SU-DHL-6 (cell line): ENCODE measurements at regions not wholly inside any gene's neighbourhood (a gene's known extent, or its start where the extent isn't known, plus 50 kb on each side); places are given as distances from the start of the nearest gene placed in this dataset.

Source experiments
- H2AFZ ChIP-seq: fragments of 200-600 bp; sonication (generic); 2 replicates; pipeline ENCODE4 v1.6.1; 2014; ENCODE audit warnings: low read depth, mild to moderate bottlenecking, moderate library complexity, mixed read lengths, antibody characterized with exemption, low read length; ENCODE audit not compliant: severe bottlenecking
- H3F3A ChIP-seq: fragments of 200-600 bp; shearing (Covaris generic); 2 replicates; pipeline ENCODE4 v1.6.0; 2016; ENCODE audit warnings: antibody characterized with exemption, mild to moderate bottlenecking; ENCODE audit not compliant: insufficient read depth
- H3K27ac ChIP-seq: fragments of 200-600 bp; sonication (generic); 2 replicates; pipeline ENCODE4 v1.5.1; 2016; ENCODE audit warnings: low read depth, mild to moderate bottlenecking, low read length, moderate library complexity, mixed read lengths
- H3K27me3 ChIP-seq: fragments of 200-600 bp; sonication (generic), shearing (Covaris generic); 2 replicates; pipeline ENCODE4 v1.6.0; 2014; ENCODE audit warnings: mild to moderate bottlenecking, low read length
- H3K36me3 ChIP-seq: fragments of 200-600 bp; sonication (generic); 2 replicates; pipeline ENCODE4 v1.6.1; 2014; ENCODE audit warnings: mild to moderate bottlenecking, low read length, mixed read lengths
- H3K4me2 ChIP-seq: fragments of 300-600, 200-600 bp; shearing (Covaris generic), sonication (generic); 2 replicates; pipeline ENCODE4 v1.6.0; 2014; ENCODE audit warnings: low read length, low read depth, mild to moderate bottlenecking; ENCODE audit not compliant: poor library complexity, severe bottlenecking
- H3K4me3 ChIP-seq: fragments of 200-600 bp; sonication (generic); 2 replicates; pipeline ENCODE4 v1.5.1; 2014; ENCODE audit warnings: antibody characterized with exemption, low read length, mild to moderate bottlenecking, mixed read lengths; ENCODE audit not compliant: insufficient read depth, poor library complexity, severe bottlenecking
- H3K79me2 ChIP-seq: fragments of 200-600 bp; sonication (generic); 2 replicates; pipeline ENCODE4 v1.6.1; 2014; ENCODE audit warnings: mild to moderate bottlenecking, low read length, moderate library complexity; ENCODE audit not compliant: insufficient read depth
- H3K9ac ChIP-seq: fragments of 200-600 bp; sonication (generic); 2 replicates; pipeline ENCODE4 v1.7.0; 2014; ENCODE audit warnings: mild to moderate bottlenecking, low read length
- H3K9me2 ChIP-seq: fragments of 200-600 bp; sonication (generic); replicated peaks from 2 replicates; pipeline ENCODE4 v1.6.1; 2014; ENCODE audit warnings: low read length; ENCODE audit not compliant: insufficient read depth
- H3K9me3 ChIP-seq: fragments of 200-600 bp; sonication (generic); 2 replicates; pipeline ENCODE4 v1.6.1; 2014; ENCODE audit warnings: low read length, mixed read lengths; ENCODE audit not compliant: insufficient read depth
- H4K20me1 ChIP-seq: fragments of 200-600 bp; sonication (generic); 2 replicates; pipeline ENCODE4 v1.6.1; 2014; ENCODE audit warnings: low read depth, mild to moderate bottlenecking, antibody characterized with exemption, low read length, moderate library complexity, mixed read lengths
- EZH2phosphoT487 ChIP-seq: fragments of 200-600 bp; sonication (generic), shearing (Covaris generic); conservative IDR thresholded peaks from 2 replicates; pipeline ENCODE4 v1.6.1; 2018; ENCODE audit warnings: mild to moderate bottlenecking, antibody characterized with exemption, low read length, moderate library complexity, mixed read lengths
- TF ChIP-seq, protein P1 (sequence below): fragments of 200-600 bp; sonication (generic); IDR thresholded peaks from one replicate; pipeline ENCODE4 v1.5.1; 2017; ENCODE audit warnings: antibody characterized with exemption, mild to moderate bottlenecking, low read length, moderate library complexity; ENCODE audit not compliant: insufficient read depth, poor library complexity, severe bottlenecking

DNA sequence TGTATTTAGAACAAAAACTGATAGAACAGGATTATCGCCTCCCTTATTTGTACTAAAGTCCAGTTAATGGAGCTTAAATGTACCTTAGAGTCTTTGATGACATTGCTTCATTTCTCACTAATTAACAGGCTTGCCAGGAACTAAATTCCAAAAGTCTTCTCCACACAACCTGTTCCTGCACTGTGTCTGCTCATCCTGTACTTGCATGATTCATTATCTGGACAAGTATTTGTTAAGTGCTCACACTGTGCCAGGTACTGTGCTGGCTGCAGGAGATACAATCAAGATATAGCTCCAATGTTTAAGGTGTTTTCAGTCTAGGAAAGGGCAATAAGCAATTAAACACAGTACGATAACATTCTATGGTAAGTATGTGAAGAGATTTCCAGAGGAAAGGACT is 485.9 kb upstream of the TENM4 start:
- Histone ChIP-seq H3K9me3 (no peaks in the 10 kb centered on the region), H3K27ac (no peak overlapping the region), H3K36me3 (no peaks in the 10 kb centered on the region), H3K4me2 (no peak overlapping the region), H3K4me3 (no peak overlapping the region), H3K9ac (no peak overlapping the region), H3F3A (no peaks in the 10 kb centered on the region), H3K9me2 (no peaks in the 10 kb centered on the region), H3K79me2 (no peaks in the 10 kb centered on the region), H4K20me1 (no peaks in the 10 kb centered on the region), H3K27me3 (no peaks in the 10 kb centered on the region), H2AFZ (no peak overlapping the region)
- no peak for TF ChIP-seq EZH2phosphoT487
- TF ChIP-seq, protein P1, sequence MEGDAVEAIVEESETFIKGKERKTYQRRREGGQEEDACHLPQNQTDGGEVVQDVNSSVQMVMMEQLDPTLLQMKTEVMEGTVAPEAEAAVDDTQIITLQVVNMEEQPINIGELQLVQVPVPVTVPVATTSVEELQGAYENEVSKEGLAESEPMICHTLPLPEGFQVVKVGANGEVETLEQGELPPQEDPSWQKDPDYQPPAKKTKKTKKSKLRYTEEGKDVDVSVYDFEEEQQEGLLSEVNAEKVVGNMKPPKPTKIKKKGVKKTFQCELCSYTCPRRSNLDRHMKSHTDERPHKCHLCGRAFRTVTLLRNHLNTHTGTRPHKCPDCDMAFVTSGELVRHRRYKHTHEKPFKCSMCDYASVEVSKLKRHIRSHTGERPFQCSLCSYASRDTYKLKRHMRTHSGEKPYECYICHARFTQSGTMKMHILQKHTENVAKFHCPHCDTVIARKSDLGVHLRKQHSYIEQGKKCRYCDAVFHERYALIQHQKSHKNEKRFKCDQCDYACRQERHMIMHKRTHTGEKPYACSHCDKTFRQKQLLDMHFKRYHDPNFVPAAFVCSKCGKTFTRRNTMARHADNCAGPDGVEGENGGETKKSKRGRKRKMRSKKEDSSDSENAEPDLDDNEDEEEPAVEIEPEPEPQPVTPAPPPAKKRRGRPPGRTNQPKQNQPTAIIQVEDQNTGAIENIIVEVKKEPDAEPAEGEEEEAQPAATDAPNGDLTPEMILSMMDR: no peak

DNA sequence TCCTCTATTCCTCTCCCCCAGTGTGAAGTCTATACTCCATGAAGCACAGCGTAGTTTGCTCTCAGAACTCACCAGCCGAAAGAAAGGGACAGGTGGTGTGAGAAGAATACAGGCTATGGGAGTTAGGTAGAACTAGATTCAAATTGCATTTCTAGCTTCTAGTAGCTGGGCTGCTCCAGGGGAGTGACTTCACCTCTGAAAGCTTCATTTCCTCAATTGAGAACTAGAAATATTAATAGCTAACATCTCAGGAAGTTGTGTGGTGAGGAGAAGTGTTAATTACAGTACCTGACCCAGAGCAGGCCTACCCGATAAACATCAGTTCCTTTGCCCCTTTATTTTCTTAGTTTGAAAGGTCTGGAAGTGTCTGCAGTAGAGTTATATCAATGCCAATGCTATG is 484.7 kb upstream of the TENM4 start:
- no peak overlapping the region for H3K9ac ChIP-seq
- H3K9me2 ChIP-seq: no peaks in the 10 kb centered on the region
- no peak overlapping the region for H3K4me3 ChIP-seq
- H3K36me3 ChIP-seq: no peaks in the 10 kb centered on the region
- H3K4me2 ChIP-seq: no peak overlapping the region
- no peak overlapping the region for H2AFZ ChIP-seq
- no peaks in the 10 kb centered on the region for H3K27me3 ChIP-seq
- no peak overlapping the region for H3K27ac ChIP-seq
- H3K9me3 ChIP-seq: no peaks in the 10 kb centered on the region
- no peaks in the 10 kb centered on the region for H4K20me1 ChIP-seq
- H3K79me2 ChIP-seq: no peaks in the 10 kb centered on the region
- TF ChIP-seq, protein P1: no peak
- no peak for TF ChIP-seq EZH2phosphoT487
- no peaks in the 10 kb centered on the region for H3F3A ChIP-seq

DNA sequence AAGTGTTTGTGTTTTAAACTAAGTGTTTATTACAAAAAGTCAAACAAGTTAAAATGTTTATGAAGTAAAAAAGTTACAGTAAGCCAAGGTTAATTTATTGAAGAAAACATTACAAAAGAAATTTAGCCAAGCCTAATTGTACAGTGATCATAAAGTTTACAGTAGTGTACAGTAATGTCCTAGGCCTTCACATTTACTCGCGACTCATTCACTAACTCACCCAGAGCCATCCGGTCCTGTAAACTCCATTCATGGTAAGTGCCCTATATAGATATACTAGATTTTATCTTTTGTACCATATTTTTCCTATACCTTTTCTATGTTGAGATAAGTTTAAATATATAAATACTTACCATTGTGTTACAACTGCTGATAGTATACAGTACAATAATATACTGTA is 481.8 kb upstream of the TENM4 start:
- H2AFZ ChIP-seq: no peak overlapping the region
- no peak overlapping the region for H3K4me2 ChIP-seq
- no peaks in the 10 kb centered on the region for H3K36me3 ChIP-seq
- H3K9ac ChIP-seq: no peak overlapping the region
- H3K79me2 ChIP-seq: no peaks in the 10 kb centered on the region
- no peaks in the 10 kb centered on the region for H3K27me3 ChIP-seq
- H4K20me1 ChIP-seq: no peaks in the 10 kb centered on the region
- no peak overlapping the region for H3K27ac ChIP-seq
- H3K4me3 ChIP-seq: no peak overlapping the region
- no peaks in the 10 kb centered on the region for H3K9me2 ChIP-seq
- H3K9me3 ChIP-seq: no peaks in the 10 kb centered on the region
- no peaks in the 10 kb centered on the region for H3F3A ChIP-seq
- TF ChIP-seq EZH2phosphoT487: no peak
- TF ChIP-seq, protein P1: no peak

DNA sequence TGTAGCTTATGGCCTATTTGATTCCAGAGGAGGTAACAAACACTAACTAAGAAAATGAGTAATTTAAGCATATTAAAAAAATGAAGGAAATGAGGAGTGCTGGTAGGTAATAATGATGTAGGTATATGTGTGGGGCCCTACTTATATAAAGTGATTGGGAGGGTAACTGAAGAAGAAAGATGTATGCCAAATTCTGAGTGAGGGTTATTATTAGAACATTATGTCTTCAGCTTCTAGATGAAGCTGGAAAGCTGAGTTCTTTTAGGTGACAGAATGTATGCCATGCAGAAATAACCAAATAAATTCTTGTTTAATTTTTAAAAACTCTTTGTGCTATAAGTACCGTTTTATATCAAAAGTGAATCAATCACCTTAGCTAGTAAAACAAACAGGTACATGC is 479.6 kb upstream of the TENM4 start:
- Histone ChIP-seq H4K20me1 (no peaks in the 10 kb centered on the region), H3K9me3 (no peaks in the 10 kb centered on the region), H3K36me3 (no peaks in the 10 kb centered on the region), H3K4me3 (no peak overlapping the region), H3K79me2 (no peaks in the 10 kb centered on the region), H3F3A (no peaks in the 10 kb centered on the region), H3K9me2 (no peaks in the 10 kb centered on the region), H3K9ac (no peak overlapping the region), H3K4me2 (no peak overlapping the region), H3K27ac (no peak overlapping the region), H3K27me3 (no peaks in the 10 kb centered on the region), H2AFZ (no peak overlapping the region)
- TF ChIP-seq, protein P1: no peak
- no peak for TF ChIP-seq EZH2phosphoT487
